ENCODE measurements at regions not wholly inside any gene's neighbourhood (a gene's known extent, or its start where the extent isn't known, plus 50 kb on each side); places are given as distances from the start of the nearest gene placed in this dataset.
A peak's percentile ranks its signal among the peaks of the same experiment; 100 is the strongest.

DNA sequence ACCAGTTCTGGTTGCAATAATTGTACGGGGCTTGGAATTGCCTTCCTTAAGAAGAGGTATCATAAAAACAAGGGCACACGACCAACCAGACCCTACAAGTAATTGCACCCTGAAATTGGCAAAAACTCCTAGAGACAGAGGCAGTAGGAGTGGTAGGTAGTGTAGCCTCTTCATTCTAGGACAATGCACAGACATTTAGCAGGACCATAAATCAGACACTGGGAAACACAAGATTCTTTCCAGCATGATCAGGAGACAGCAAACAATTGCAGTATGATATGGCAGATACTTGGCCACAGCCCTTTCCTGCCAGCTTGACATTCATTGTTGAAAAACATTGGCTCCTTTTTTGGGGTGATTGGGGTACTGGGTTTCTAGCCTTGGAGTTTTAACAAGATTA is 186.6 kb upstream of the PIK3C3 start:
- intact Hi-C loops (cut with DNase I), result no loop called here
- TF ChIP-seq, protein P1, sequence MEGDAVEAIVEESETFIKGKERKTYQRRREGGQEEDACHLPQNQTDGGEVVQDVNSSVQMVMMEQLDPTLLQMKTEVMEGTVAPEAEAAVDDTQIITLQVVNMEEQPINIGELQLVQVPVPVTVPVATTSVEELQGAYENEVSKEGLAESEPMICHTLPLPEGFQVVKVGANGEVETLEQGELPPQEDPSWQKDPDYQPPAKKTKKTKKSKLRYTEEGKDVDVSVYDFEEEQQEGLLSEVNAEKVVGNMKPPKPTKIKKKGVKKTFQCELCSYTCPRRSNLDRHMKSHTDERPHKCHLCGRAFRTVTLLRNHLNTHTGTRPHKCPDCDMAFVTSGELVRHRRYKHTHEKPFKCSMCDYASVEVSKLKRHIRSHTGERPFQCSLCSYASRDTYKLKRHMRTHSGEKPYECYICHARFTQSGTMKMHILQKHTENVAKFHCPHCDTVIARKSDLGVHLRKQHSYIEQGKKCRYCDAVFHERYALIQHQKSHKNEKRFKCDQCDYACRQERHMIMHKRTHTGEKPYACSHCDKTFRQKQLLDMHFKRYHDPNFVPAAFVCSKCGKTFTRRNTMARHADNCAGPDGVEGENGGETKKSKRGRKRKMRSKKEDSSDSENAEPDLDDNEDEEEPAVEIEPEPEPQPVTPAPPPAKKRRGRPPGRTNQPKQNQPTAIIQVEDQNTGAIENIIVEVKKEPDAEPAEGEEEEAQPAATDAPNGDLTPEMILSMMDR (IDR thresholded peaks at IDR 0.05; ENCODE audit: borderline replicate concordance, extremely low read depth, insufficient read depth), result no peak
- DNase-seq (no peak), FAIRE-seq (no peak)
- H3K27ac ChIP-seq (ENCODE audit: low read depth in 2 of 2, low read length in 2 of 2), result no peak overlapping the region
- no peaks in the 10 kb centered on the region for H3K4me1 ChIP-seq (ENCODE audit: control insufficient read depth in 2 of 3, insufficient read depth in 2 of 3, low read depth in 1 of 3, low read length in 3 of 3)
- H3K27me3 ChIP-seq (ENCODE audit: control insufficient read depth, insufficient read depth, low read length), result no peaks in the 10 kb centered on the region
- H3K9me3 ChIP-seq (ENCODE audit: control insufficient read depth in 2 of 3, insufficient read depth in 1 of 3, low read length in 3 of 3), result no peaks in the 10 kb centered on the region
- H3K9ac ChIP-seq (ENCODE audit: low read length in 3 of 3), result no peak overlapping the region
- H3K36me3 ChIP-seq (ENCODE audit: control insufficient read depth in 2 of 3, insufficient read depth in 3 of 3, low read length in 3 of 3), result no peaks in the 10 kb centered on the region
- H3K4me3 ChIP-seq (ENCODE audit: low read length in 3 of 3), result no peak overlapping the region

DNA sequence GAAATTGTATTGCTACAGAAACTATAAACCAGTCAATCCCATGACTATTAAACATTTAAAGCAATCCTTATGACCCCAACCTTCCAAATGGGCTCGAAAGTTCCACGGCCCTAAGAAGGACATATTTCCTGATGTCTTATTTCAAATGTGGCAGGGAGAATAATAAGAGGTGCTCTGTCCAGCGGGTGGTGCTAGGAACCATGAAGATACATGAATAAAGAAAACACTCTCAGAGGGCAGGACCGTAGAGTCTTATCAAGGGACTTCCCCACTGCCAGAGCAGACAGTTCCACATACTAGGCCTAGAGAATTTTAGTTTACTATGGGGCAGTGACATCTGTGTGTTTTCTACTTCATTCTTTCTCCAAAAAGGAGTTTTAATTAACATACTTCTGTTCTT is 187.1 kb upstream of the PIK3C3 start:
- DNase-seq, result peak in 1 of 5 donors; percentile 27
- Histone ChIP-seq H3K9me3 (ENCODE audit: control insufficient read depth in 2 of 3, insufficient read depth in 1 of 3, low read length in 3 of 3) (no peaks in the 10 kb centered on the region), H3K27ac (ENCODE audit: low read depth in 2 of 2, low read length in 2 of 2) (no peak overlapping the region), H3K36me3 (ENCODE audit: control insufficient read depth in 2 of 3, insufficient read depth in 3 of 3, low read length in 3 of 3) (no peaks in the 10 kb centered on the region), H3K9ac (ENCODE audit: low read length in 3 of 3) (no peak overlapping the region), H3K4me1 (ENCODE audit: control insufficient read depth in 2 of 3, insufficient read depth in 2 of 3, low read depth in 1 of 3, low read length in 3 of 3) (no peaks in the 10 kb centered on the region), H3K4me3 (ENCODE audit: low read length in 3 of 3) (no peak overlapping the region), H3K27me3 (ENCODE audit: control insufficient read depth, insufficient read depth, low read length) (no peaks in the 10 kb centered on the region)
- no peak for FAIRE-seq
- TF ChIP-seq, protein P1 (IDR thresholded peaks at IDR 0.05; ENCODE audit: borderline replicate concordance, extremely low read depth, insufficient read depth), result peak; percentile 5
- intact Hi-C loops (cut with DNase I), result no loop called here

DNA sequence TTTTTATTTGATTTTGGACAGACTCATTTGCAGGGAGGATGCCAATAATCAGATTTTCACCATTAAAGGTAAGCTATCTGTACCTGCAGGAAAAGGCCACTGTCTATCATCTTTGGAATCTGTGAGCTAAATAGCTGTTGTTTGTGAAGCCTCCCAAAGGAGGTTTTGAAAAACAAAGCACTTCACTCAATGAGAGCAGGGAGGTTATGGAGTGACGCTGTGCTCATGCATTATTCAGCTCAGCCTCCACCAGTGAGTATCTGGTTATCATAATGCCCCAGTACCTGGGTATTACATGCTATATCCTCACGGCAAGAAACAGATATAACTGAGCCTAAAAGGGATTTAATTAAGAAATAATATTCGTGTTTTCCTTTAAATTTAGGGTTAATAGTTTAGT is 189.6 kb upstream of the PIK3C3 start:
- no peaks in the 10 kb centered on the region for H3K36me3 ChIP-seq (ENCODE audit: control insufficient read depth in 2 of 3, insufficient read depth in 3 of 3, low read length in 3 of 3)
- no peaks in the 10 kb centered on the region for H3K4me1 ChIP-seq (ENCODE audit: control insufficient read depth in 2 of 3, insufficient read depth in 2 of 3, low read depth in 1 of 3, low read length in 3 of 3)
- intact Hi-C loops (cut with DNase I), result no loop called here
- H3K9me3 ChIP-seq (ENCODE audit: control insufficient read depth in 2 of 3, insufficient read depth in 1 of 3, low read length in 3 of 3), result no peaks in the 10 kb centered on the region
- TF ChIP-seq, protein P1 (IDR thresholded peaks at IDR 0.05; ENCODE audit: borderline replicate concordance, extremely low read depth, insufficient read depth), result no peak
- FAIRE-seq (no peak), DNase-seq (no peak)
- H3K27ac ChIP-seq (ENCODE audit: low read depth in 2 of 2, low read length in 2 of 2), result no peak overlapping the region
- H3K9ac ChIP-seq (ENCODE audit: low read length in 3 of 3), result no peak overlapping the region
- no peaks in the 10 kb centered on the region for H3K27me3 ChIP-seq (ENCODE audit: control insufficient read depth, insufficient read depth, low read length)
- no peak overlapping the region for H3K4me3 ChIP-seq (ENCODE audit: low read length in 3 of 3)

DNA sequence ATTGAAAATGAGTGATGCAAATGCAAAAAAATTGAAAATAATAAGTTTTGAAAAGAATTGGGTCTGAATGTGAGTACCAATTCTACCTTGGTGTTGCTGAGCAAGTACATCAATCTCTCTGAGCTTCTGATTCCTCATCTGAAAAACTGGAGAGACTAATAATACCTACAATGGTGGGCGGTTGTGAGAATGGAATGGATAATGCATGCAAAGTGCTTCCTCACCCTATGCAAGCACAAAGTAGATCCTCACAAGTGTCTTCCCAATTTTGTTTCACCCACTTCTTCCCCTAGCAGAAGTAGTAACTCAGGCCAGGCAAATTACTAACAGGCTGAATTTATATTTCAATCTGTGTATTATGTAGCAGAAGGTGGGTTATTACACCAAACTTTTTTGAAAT is 191.7 kb upstream of the PIK3C3 start:
- no peaks in the 10 kb centered on the region for H3K27me3 ChIP-seq (ENCODE audit: control insufficient read depth, insufficient read depth, low read length)
- no peak overlapping the region for H3K9ac ChIP-seq (ENCODE audit: low read length in 3 of 3)
- no peak overlapping the region for H3K27ac ChIP-seq (ENCODE audit: low read depth in 2 of 2, low read length in 2 of 2)
- no peak for FAIRE-seq
- TF ChIP-seq, protein P1 (IDR thresholded peaks at IDR 0.05; ENCODE audit: borderline replicate concordance, extremely low read depth, insufficient read depth), result no peak
- no peaks in the 10 kb centered on the region for H3K36me3 ChIP-seq (ENCODE audit: control insufficient read depth in 2 of 3, insufficient read depth in 3 of 3, low read length in 3 of 3)
- H3K4me1 ChIP-seq (ENCODE audit: control insufficient read depth in 2 of 3, insufficient read depth in 2 of 3, low read depth in 1 of 3, low read length in 3 of 3), result no peaks in the 10 kb centered on the region
- no peak for DNase-seq
- no peaks in the 10 kb centered on the region for H3K9me3 ChIP-seq (ENCODE audit: control insufficient read depth in 2 of 3, insufficient read depth in 1 of 3, low read length in 3 of 3)
- no peak overlapping the region for H3K4me3 ChIP-seq (ENCODE audit: low read length in 3 of 3)
- intact Hi-C loops (cut with DNase I), result no loop called here
